GM18870 (cell line): ENCODE measurements at regions not wholly inside any gene's neighbourhood (a gene's known extent, or its start where the extent isn't known, plus 50 kb on each side); places are given as distances from the start of the nearest gene placed in this dataset.
A peak's percentile ranks its signal among the peaks of the same experiment; 100 is the strongest.
"Not testable (repeated sequence)": the region's sequence is repeated elsewhere in the genome, so short reads cannot be mapped to it uniquely, and the experiment has no call there.

Source experiments
- ATAC-seq: cut with Tn5 transposase; IDR thresholded peaks from one replicate; pipeline ENCODE4 v1.9.1; 2021; ENCODE audit warnings: moderate library complexity; ENCODE audit not compliant: unreplicated experiment

GRCh38 chr15:38614621-38615020 lies 50.0 kb upstream of the RASGRP1 start:
- ATAC-seq, result no peak

DNA sequence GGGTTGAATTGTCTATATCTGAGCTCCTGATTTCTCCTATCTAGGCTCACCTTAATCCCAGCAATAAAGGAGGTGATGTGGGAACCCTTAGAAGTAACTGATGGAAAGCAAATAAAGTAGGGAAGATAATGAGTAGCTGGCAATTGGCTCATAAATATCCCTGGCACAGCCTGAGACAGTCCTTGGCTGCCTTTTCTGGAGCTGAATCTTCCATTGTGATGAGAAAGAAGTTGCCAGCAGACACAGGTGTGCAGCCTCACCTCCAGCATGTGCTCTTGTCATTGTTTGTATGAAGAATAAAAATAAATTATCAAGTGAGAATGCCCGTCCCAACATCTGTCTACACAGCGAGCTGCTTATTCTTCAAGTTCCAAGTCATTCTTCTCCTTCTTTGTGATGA lies 53.2 kb upstream of the RASGRP1 start:
- ATAC-seq, result no peak

DNA sequence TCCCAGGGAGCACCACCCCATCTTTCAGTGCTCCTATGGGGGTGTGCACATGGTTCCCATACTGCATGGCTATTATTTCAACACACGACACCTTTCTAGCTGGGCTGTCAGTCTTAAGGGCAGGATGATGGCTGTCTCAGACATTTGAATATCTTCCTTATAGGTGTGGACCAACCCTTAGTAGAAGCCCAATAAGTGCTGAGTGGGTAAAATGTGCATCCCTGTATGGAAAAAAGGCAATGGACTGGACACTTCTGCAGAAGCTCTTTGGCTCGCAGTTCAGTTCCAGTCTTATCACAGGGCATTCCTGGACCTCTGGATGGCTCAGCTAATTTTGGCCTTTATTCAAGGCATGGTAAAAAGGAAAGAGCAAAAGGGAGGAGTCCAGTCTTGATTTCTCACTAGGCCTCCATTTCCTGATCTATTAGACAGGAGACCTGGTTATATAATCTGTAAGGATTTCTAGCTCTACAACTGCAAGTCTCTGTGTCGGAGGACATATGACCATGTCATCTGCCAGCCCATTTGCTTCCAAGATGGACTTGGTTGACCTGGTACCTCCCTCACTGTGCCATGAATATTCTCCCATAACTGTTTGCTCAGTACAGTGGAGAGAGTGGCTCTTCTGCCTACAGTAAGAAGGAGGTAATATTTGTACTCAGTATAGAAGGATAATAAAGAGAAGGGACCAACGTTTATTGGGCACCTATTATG lies 53.8 kb upstream of the RASGRP1 start:
- ATAC-seq, result no peak

DNA sequence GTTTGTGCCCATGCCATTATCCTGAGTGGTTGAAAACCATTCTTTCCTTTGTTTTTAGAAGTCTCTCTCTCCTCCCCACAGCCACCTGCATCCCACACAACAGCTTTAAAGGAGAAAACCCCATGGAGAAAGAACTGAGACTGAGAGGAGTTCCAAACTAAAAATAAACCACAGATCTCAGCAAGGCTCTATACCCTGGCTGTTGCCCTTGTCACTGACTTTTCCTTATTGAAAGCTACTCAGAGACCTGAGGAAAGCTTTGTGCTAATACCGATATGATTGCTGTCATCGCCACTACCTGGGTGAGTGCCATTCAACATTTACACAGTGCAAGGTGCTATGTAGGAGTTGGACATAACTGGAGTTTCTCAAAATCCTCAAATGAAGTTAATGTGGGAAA lies 55.5 kb upstream of the RASGRP1 start:
- ATAC-seq, result no peak

- no peak for ATAC-seq
These were observed 56.4 kb upstream of the RASGRP1 start for GRCh38 chr15:38620851-38621594.

DNA sequence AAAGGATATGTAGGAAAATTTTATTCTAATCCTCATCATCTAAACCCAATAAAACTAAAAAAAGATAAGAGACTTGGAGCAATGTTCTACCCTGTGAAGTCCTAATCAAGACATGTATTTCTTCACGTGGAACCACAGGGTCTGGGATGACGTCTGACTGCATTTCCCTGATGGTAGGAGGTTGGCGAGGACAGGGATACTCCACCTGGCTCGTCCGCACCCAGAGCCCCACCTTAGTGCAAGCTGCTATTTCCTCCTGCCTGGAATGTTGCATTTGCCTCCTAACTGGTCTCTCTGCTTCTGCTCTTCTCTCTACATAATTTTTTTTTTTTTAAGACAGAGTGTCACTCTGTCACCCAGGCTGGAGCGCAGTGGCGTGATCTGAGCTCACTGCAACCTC lies 57.7 kb upstream of the RASGRP1 start:
- ATAC-seq, result no peak

DNA sequence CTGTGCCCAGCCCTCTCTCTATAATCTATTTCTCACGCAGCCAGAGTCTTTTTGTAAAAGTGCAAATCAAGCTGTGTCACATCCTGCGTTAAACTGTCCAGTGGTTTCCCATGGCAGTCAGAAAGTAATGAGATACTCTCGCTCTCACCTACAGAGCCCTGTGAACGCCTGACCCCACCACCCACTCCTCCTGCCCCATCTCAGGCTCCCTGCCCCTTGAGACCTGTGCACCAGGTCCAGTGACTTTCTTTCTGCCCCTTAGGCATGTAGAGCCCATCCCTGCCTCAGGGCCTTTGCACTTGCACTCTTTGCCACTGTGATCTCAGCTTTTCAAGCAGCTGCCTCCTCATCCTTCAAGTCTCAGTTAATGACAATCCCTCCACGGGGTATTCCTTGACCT lies 58.3 kb upstream of the RASGRP1 start:
- ATAC-seq, result no peak

- no peak for ATAC-seq
These were observed 59.1 kb upstream of the RASGRP1 start for GRCh38 chr15:38623744-38624143.

DNA sequence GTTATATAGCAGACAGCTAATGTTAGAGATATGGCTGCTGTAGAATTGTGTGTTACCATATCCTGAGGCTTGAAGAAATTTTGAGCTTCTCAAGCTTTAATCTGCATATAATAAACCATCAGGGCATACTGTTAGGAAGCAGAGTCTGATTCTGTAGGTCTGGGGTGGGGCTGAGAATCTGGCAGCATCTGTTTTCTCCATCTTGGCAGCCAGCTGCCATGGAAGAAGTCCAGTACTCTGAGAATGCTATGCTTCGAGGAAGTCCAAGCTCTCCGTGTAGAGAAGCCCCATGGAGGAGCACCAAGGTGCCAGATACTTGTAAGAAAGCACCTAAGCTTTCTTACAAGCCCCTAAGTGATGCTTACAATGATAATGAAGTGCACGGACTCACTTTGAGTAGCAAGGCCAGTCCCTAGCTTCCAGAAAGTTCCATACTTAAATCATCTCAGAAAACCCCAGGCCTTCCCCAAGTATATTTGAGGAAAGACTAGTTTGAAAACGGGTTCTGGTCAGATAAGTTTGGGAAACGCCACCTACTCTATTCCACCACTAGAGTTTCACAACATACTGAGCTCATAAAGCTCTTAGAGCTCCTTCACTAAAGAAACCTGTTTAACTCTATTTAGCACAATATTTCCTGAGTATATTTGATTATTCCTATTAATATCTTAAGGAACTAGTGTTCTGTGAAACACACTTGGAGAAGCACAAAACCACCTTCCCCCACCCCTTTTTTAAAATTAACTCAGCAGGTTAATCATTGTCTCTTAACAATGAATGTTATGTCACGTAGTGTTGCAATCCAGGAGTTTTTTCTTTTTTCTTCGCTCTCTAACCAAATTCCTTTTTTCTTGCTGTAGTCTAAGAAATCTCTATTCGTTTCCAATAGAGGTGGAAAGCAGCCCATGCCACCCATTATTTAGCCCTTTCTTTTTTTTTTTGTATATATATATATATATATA lies 59.9 kb upstream of the RASGRP1 start:
- no peak for ATAC-seq

DNA sequence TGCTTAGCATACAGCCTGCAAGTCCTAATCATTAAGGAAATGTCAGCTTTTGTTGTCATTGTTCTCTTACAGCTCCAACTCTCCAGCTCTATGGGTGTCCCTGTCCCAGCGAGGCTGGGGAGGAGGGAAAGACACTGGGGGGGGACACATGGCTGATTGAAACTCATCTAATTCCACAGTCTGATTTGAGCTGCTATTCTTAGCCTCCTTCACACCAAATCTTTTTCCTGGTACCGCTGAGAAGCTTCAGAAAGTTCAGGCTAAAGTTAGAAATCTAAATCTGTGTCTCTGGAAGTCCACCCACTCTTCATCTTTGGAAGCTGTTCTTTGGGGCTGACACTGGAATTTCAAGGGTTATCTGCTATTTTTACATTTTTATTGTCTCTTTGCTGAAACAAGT lies 61.3 kb upstream of the RASGRP1 start:
- no peak for ATAC-seq

GRCh38 chr15:38626443-38627050 lies 61.9 kb upstream of the RASGRP1 start:
- ATAC-seq, result no peak

DNA sequence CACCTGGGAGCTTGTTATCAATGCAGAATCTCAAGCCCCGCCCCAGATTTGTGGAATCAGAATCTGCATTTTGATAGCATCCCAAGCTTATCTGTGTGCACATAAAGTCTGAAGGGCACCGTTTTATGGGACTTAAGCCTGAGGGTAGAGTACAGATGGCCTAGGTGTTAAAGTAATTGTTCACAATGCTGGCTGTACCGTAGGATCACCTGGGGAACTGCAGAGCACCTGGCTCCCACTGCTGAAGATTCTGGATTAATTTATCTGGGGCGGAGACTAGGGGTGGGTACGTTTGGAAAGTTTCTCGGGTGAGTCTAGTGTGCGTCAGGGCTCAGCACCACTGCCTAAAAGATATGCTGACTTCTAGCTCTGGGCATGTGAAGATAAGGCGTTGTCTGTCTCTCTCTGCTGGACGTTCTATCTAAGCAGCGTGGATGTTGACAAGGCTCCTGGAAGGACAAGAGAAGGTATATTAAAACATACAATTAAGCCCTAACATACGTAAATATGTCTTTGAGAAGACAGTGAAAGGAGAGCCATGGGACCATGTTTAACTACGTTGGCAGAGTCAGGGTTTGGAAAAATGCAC lies 63.2 kb upstream of the RASGRP1 start:
- no peak for ATAC-seq

DNA sequence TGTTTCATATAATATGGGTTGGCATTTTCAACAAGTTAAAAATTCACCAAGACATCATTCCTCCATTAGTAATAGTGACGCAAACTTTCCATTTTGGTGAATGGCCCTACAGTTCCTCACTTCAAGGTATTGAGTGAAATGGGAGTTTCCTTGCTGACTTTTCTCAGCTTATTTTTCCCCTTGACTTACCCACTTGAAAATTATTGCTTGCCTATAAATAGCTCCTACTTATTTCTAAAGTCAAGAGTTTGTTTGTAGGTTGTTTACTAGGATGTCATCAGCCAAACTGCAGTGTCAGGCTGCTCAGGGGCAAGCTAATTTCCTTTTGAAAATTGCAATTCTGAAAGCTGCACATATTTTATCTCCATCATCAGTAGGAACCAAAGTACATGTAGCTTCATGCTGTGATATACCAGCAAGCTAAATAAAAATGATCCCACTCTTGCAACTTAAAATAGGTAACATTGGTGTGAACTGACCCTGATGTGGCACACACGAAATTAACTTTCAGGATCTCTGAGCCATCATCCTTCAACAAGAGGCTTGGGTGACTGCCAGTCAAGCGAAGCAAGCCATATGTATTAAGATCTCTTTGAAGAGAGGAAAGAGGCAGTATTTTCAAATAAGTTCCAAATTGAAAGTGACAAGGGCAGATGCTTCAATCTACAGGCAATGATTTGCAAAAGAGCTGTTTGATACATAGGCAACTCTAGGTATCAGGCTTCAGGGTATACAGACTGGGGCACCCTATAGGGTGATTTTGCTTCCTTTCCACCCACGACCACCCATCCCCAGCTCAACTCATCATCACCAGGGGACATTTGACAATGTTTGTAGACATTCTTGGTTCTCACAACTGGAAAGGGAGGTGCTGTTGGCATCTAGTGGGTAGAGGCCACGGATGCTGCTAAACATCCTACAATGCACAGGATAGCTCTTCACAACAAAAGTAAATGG lies 66.8 kb upstream of the RASGRP1 start:
- peak; percentile 68 for ATAC-seq

GRCh38 chr15:38635170-38635569 lies 70.6 kb upstream of the RASGRP1 start:
- no peak for ATAC-seq

DNA sequence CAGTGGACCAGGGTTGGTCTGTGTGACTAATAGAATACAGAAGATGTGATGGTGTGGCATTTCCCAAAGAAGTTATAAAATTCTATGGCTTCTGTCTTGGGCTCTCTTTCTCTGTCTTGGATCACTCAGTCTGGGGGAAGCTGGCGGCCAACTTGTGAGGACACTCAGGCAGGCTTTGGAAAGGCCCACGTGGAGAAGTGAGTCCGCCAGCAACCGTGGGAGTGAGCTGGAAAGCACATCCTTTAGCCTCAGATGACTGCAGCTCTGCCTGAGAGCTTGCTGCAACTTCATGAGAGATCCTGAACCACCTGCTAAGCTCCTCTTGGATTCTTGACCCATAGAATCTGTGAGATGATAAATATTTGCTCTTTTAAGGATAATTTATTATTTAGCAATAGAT lies 72.0 kb upstream of the RASGRP1 start:
- ATAC-seq, result no peak

GRCh38 chr15:38638126-38638525 lies 73.5 kb upstream of the RASGRP1 start:
- ATAC-seq, result no peak

GRCh38 chr15:38638811-38639210 lies 74.2 kb upstream of the RASGRP1 start:
- no peak for ATAC-seq

DNA sequence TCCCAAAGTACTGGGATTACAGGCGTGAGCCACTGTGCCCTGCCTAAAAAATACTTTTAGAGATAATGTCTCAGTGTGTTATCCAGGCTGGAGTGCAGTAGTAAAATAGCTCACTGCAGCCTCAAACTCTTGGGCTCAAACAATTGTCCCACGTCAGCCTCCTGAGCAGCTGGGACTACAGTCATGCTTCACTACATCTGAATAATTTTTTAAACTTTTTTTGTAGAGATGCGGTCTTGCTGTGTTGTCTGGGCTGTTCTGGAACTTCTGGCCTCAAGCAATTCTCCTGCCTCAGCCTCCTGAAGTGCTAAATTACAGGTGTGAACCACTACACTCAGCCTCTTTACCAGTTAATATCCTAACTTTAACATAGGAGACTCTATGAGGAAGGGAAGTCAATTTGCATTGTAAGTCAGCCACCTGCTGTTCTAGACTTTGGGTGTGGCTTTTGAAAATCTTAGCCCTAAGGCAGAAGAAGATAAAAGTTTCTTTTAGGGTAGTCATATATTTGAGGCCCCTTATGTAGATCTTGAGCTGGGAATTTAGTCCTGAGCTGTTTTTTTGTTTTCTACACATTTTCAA lies 78.2 kb upstream of the RASGRP1 start:
- ATAC-seq, result no peak

DNA sequence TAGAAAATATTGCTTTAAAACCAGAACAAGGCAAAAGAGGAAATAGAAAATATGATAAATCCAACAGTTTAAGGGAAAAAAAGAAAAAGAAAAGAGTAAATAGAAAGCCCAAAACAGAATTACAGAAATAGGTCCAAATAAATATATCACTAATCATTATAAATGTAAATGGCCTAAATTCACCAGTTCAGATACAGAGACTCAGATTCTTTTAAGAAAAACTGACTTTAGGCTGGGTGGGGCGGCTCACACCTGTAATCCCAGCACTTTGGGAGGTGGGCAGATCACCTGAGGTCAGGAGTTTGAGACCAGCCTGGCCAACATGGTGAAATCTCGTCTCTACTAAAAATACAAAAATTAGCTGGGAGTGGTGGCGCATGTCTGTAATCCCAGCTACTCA lies 79.7 kb upstream of the RASGRP1 start:
- not testable (repeated sequence) for ATAC-seq
